SK-N-MC (cell line): ENCODE measurements at regions not wholly inside any gene's neighbourhood (a gene's known extent, or its start where the extent isn't known, plus 50 kb on each side); places are given as distances from the start of the nearest gene placed in this dataset.

ENCODE experiments used
- DNase-seq: peaks from one replicate; pipeline ENCODE4 v3.0.0-alpha.2; 2011; ENCODE audit warnings: low read depth, low spot score
- H3K27ac ChIP-seq: fragments of 200-600 bp; sonication (generic); 2 replicates; pipeline ENCODE4 v1.5.1; 2016; ENCODE audit warnings: mixed run types
- H3K36me3 ChIP-seq: fragments of 200-600 bp; sonication (generic); 2 replicates; pipeline ENCODE4 v1.6.1; 2017; ENCODE audit warnings: antibody characterized with exemption, low read length, mixed read lengths; ENCODE audit not compliant: insufficient read depth
- H3K4me3 ChIP-seq: fragments of 200-600 bp; sonication (generic); 2 replicates; pipeline ENCODE4 v1.5.1; 2016
- H3K9ac ChIP-seq: fragments of 200-600 bp; sonication (generic); 2 replicates; pipeline ENCODE4 v1.8.0; 2017; ENCODE audit warnings: mixed run types, mixed read lengths; ENCODE audit not compliant: insufficient read length
- H3K9me3 ChIP-seq: fragments of 200-600 bp; sonication (generic); 2 replicates; pipeline ENCODE4 v1.6.1; 2017; ENCODE audit warnings: low read depth, mild to moderate bottlenecking, antibody characterized with exemption, low read length, moderate library complexity, mixed read lengths
- EZH2 ChIP-seq: fragments of 200-600 bp; sonication (generic); IDR thresholded peaks from one replicate; pipeline ENCODE4 v1.6.1; 2017; ENCODE audit warnings: antibody characterized with exemption
- FOXP2 ChIP-seq: optimal IDR thresholded peaks from 2 replicates; pipeline ENCODE3; 2011; ENCODE audit warnings: mild to moderate bottlenecking, moderate library complexity; ENCODE audit not compliant: insufficient read depth; ENCODE audit errors: extremely low read length, control extremely low read depth
- POLR2AphosphoS5 ChIP-seq: IDR thresholded peaks from 2 replicates; pipeline ENCODE4 v1.6.1; 2012; ENCODE audit warnings: mild to moderate bottlenecking, low read depth, low read length, borderline replicate concordance

GRCh38 chr5:96017951-96018350 is 56.3 kb upstream of the ELL2 start:
- no peaks in the 10 kb centered on the region for H3K36me3 ChIP-seq
- no peaks in the 10 kb centered on the region for H3K9me3 ChIP-seq
- no peak overlapping the region for H3K9ac ChIP-seq
- no peak overlapping the region for H3K4me3 ChIP-seq
- TF ChIP-seq POLR2AphosphoS5 (no peak), FOXP2 (no peak), EZH2 (no peak)
- DNase-seq, result no peak
- H3K27ac ChIP-seq, result no peak overlapping the region

GRCh38 chr5:96016216-96016615 is 54.6 kb upstream of the ELL2 start:
- H3K36me3 ChIP-seq, result no peaks in the 10 kb centered on the region
- H3K9me3 ChIP-seq, result no peaks in the 10 kb centered on the region
- H3K4me3 ChIP-seq, result no peak overlapping the region
- no peak overlapping the region for H3K9ac ChIP-seq
- TF ChIP-seq POLR2AphosphoS5, result no peak
- no peak overlapping the region for H3K27ac ChIP-seq
- DNase-seq, result no peak

- Histone ChIP-seq H3K4me3 (no peak overlapping the region), H3K36me3 (no peaks in the 10 kb centered on the region), H3K9ac (no peak overlapping the region), H3K9me3 (no peaks in the 10 kb centered on the region), H3K27ac (no peak overlapping the region)
- TF ChIP-seq FOXP2, result no peak
- no peak for TF ChIP-seq POLR2AphosphoS5
- no peak for TF ChIP-seq EZH2
- DNase-seq, result no peak
Observed at GRCh38 chr5:96015709-96016108, 54.1 kb upstream of the ELL2 start.

GRCh38 chr5:96014395-96014794 is 52.7 kb upstream of the ELL2 start:
- TF ChIP-seq POLR2AphosphoS5 (no peak), EZH2 (no peak), FOXP2 (no peak)

GRCh38 chr5:96013254-96013653 is 51.6 kb upstream of the ELL2 start:
- Histone ChIP-seq H3K27ac (no peak overlapping the region), H3K9ac (no peak overlapping the region), H3K4me3 (no peak overlapping the region), H3K36me3 (no peaks in the 10 kb centered on the region), H3K9me3 (no peaks in the 10 kb centered on the region)
- TF ChIP-seq EZH2 (no peak), FOXP2 (no peak), POLR2AphosphoS5 (no peak)
- no peak for DNase-seq

More at GRCh38 chr5:96014395-96014794, 52.7 kb upstream of the ELL2 start:
- no peak overlapping the region for H3K9ac ChIP-seq
- H3K36me3 ChIP-seq, result no peaks in the 10 kb centered on the region
- no peak for DNase-seq
- no peaks in the 10 kb centered on the region for H3K9me3 ChIP-seq
- H3K27ac ChIP-seq, result no peak overlapping the region
- no peak overlapping the region for H3K4me3 ChIP-seq

- no peak overlapping the region for H3K4me3 ChIP-seq
- H3K9ac ChIP-seq, result no peak overlapping the region
- no peaks in the 10 kb centered on the region for H3K36me3 ChIP-seq
- DNase-seq, result no peak
- no peak overlapping the region for H3K27ac ChIP-seq
- TF ChIP-seq POLR2AphosphoS5 (no peak), EZH2 (no peak), FOXP2 (no peak)
- no peaks in the 10 kb centered on the region for H3K9me3 ChIP-seq
Observed at GRCh38 chr5:96012399-96012798, 50.7 kb upstream of the ELL2 start.
